ENCODE measurements at regions not wholly inside any gene's neighbourhood (a gene's known extent, or its start where the extent isn't known, plus 50 kb on each side); places are given as distances from the start of the nearest gene placed in this dataset.

GRCh38 chr13:105979131-105980011, 556.1 kb downstream of the EFNB2 start:
- no peak for DNase-seq (ENCODE audit: low read depth)

GRCh38 chr13:105974380-105974779, 561.1 kb downstream of the EFNB2 start:
- no peak for DNase-seq (ENCODE audit: low read depth)

GRCh38 chr13:105972811-105973590, 562.5 kb downstream of the EFNB2 start:
- no peak for DNase-seq (ENCODE audit: low read depth)

- DNase-seq (ENCODE audit: low read depth), result no peak
Measured at GRCh38 chr13:105972306-105972721, 563.1 kb downstream of the EFNB2 start.

GRCh38 chr13:105971738-105972137, 563.7 kb downstream of the EFNB2 start:
- no peak for DNase-seq (ENCODE audit: low read depth)

GRCh38 chr13:105971312-105971711, 564.1 kb downstream of the EFNB2 start:
- no peak for DNase-seq (ENCODE audit: low read depth)

GRCh38 chr13:105969761-105970160, 565.7 kb downstream of the EFNB2 start:
- DNase-seq (ENCODE audit: low read depth), result no peak

- no peak for DNase-seq (ENCODE audit: low read depth)
Measured at GRCh38 chr13:105965910-105966309, 569.6 kb downstream of the EFNB2 start.

GRCh38 chr13:105962080-105962479, 573.4 kb downstream of the EFNB2 start:
- no peak for DNase-seq (ENCODE audit: low read depth)

GRCh38 chr13:105961438-105961837, 574.0 kb downstream of the EFNB2 start:
- no peak for DNase-seq (ENCODE audit: low read depth)

GRCh38 chr13:105960326-105960725, 575.1 kb downstream of the EFNB2 start:
- DNase-seq (ENCODE audit: low read depth), result no peak

GRCh38 chr13:105959876-105960275, 575.6 kb downstream of the EFNB2 start:
- no peak for DNase-seq (ENCODE audit: low read depth)

- no peak for DNase-seq (ENCODE audit: low read depth)
Measured at GRCh38 chr13:105957769-105958438, 577.6 kb downstream of the EFNB2 start.

- DNase-seq (ENCODE audit: low read depth), result no peak
Measured at GRCh38 chr13:105956921-105957320, 578.5 kb downstream of the EFNB2 start.

GRCh38 chr13:105952973-105953290, 582.5 kb downstream of the EFNB2 start:
- no peak for DNase-seq (ENCODE audit: low read depth)

- DNase-seq (ENCODE audit: low read depth), result no peak
Measured at GRCh38 chr13:105952233-105952972, 583.1 kb downstream of the EFNB2 start.

- DNase-seq (ENCODE audit: low read depth), result no peak
Measured at GRCh38 chr13:105948143-105948542, 587.3 kb downstream of the EFNB2 start.

GRCh38 chr13:105940882-105941281, 594.6 kb downstream of the EFNB2 start:
- no peak for DNase-seq (ENCODE audit: low read depth)

- DNase-seq (ENCODE audit: low read depth), result no peak
Measured at GRCh38 chr13:105937451-105937850, 598.0 kb downstream of the EFNB2 start.

- no peak for DNase-seq (ENCODE audit: low read depth)
Measured at GRCh38 chr13:105936816-105937215, 598.6 kb downstream of the EFNB2 start.

- no peak for DNase-seq (ENCODE audit: low read depth)
Measured at GRCh38 chr13:105929505-105929904, 606.0 kb downstream of the EFNB2 start.

- DNase-seq (ENCODE audit: low read depth), result no peak
Measured at GRCh38 chr13:105928901-105929300, 606.6 kb downstream of the EFNB2 start.

All from activated T-cell treated with anti-CD3 and anti-CD28 coated beads for 1 hour (primary cell).